SK-N-SH (cell line): ENCODE measurements at regions not wholly inside any gene's neighbourhood (a gene's known extent, or its start where the extent isn't known, plus 50 kb on each side); places are given as distances from the start of the nearest gene placed in this dataset.
"Not testable (repeated sequence)": the region's sequence is repeated elsewhere in the genome, so short reads cannot be mapped to it uniquely, and the experiment has no call there.

Experiments used
- CTCF ChIA-PET: fragments of 300-600, 350-600 bp; formaldehyde crosslinking; extraction: SDS; loops from one replicate; lab custom pipeline; 2021; lab: Yijun Ruan, JAX
- POLR2A ChIA-PET: fragments of 350-600 bp; sonication (Branson Sonifier 250); formaldehyde crosslinking; extraction: SDS; loops from one replicate; lab custom pipeline; 2020; ENCODE audit warnings: antibody characterized with exemption, inconsistent platforms; lab: Yijun Ruan, JAX
- DNase-seq: peaks from one replicate; pipeline ENCODE4 v3.0.0; 2012
- H2AFZ ChIP-seq: fragments of 200-600 bp; sonication (generic); 2 replicates; pipeline ENCODE4 v1.8.1; 2016; ENCODE audit warnings: antibody characterized with exemption, mild to moderate bottlenecking, low read depth
- H3F3A ChIP-seq: fragments of 200-600 bp; sonication (generic); replicated peaks from 2 replicates; pipeline ENCODE3; 2016; ENCODE audit warnings: antibody characterized with exemption, mild to moderate bottlenecking; ENCODE audit not compliant: insufficient read depth
- H3K27ac ChIP-seq, 2 experiments: fragments of 200-500 bp in 1 of 2; fragments of 200-600 bp in 1 of 2; sonication (Bioruptor generic) in 1 of 2; sonication (generic), shearing (Covaris generic) in 1 of 2; 2 replicates each; pipeline versions ENCODE4 v1.5.1 to v1.6.1; 2014 to 2016; ENCODE audit warnings: low read depth in 2 of 2, inconsistent platforms in 1 of 2, low read length in 1 of 2, mild to moderate bottlenecking in 1 of 2, mixed read lengths in 1 of 2
- H3K27me3 ChIP-seq: fragments of 200-600 bp; sonication (generic), shearing (Covaris generic); 2 replicates; pipeline ENCODE4 v1.6.1; 2016; ENCODE audit warnings: mixed run types; ENCODE audit not compliant: insufficient read depth
- H3K36me3 ChIP-seq, 2 experiments: fragments of 200-500 bp in 1 of 2; fragments of 200-600 bp in 1 of 2; sonication (Bioruptor generic) in 1 of 2; sonication (generic) in 1 of 2; replicated peaks in 1 of 2; 2 replicates each; pipeline versions ENCODE3 to v1.5.1; 2014 to 2016; ENCODE audit warnings: low read length in 1 of 2, mild to moderate bottlenecking in 1 of 2; ENCODE audit not compliant: insufficient read depth in 2 of 2, control insufficient read depth in 1 of 2
- H3K4me1 ChIP-seq, 2 experiments: fragments of 200-500 bp in 1 of 2; fragments of 200-600 bp in 1 of 2; sonication (Bioruptor generic) in 1 of 2; sonication (generic), shearing (Covaris generic) in 1 of 2; 2 replicates each; pipeline versions ENCODE4 v1.5.1 to v1.6.1; 2014 to 2016; ENCODE audit warnings: low read depth in 1 of 2, low read length in 1 of 2, mixed run types in 1 of 2; ENCODE audit not compliant: insufficient read depth in 2 of 2, control insufficient read depth in 1 of 2
- H3K4me2 ChIP-seq: fragments of 200-600 bp; sonication (generic), shearing (Covaris generic); 2 replicates; pipeline ENCODE4 v1.6.1; 2017; ENCODE audit warnings: mixed run types
- H3K4me3 ChIP-seq, 2 experiments: fragments of 200-500 bp in 1 of 2; fragments of 200-600 bp in 1 of 2; sonication (Bioruptor generic) in 1 of 2; sonication (generic), shearing (Covaris generic) in 1 of 2; 2 replicates each; pipeline versions ENCODE4 v1.5.1 to v1.8.1; 2014 to 2016; ENCODE audit warnings: low read depth in 2 of 2, inconsistent platforms in 1 of 2, low read length in 1 of 2, mild to moderate bottlenecking in 1 of 2, mixed read lengths in 1 of 2, moderate library complexity in 1 of 2
- H3K79me2 ChIP-seq: fragments of 200-600 bp; sonication (generic); 2 replicates; pipeline ENCODE4 v1.8.1; 2017; ENCODE audit warnings: mild to moderate bottlenecking; ENCODE audit not compliant: insufficient read depth
- H3K9ac ChIP-seq: fragments of 200-600 bp; sonication (generic); 2 replicates; pipeline ENCODE4 v1.6.1; 2017; ENCODE audit warnings: mixed run types
- H3K9me2 ChIP-seq: fragments of 200-600 bp; sonication (generic); 2 replicates; pipeline ENCODE4 v1.6.1; 2017; ENCODE audit warnings: mixed run types
- H3K9me3 ChIP-seq: fragments of 200-600 bp; sonication (generic); 2 replicates; pipeline ENCODE4 v1.6.1; 2017; ENCODE audit warnings: mixed run types, mild to moderate bottlenecking, moderate library complexity
- H4K20me1 ChIP-seq: fragments of 200-600 bp; sonication (generic); 2 replicates; pipeline ENCODE4 v1.6.1; 2017; ENCODE audit warnings: mild to moderate bottlenecking, mixed run types; ENCODE audit not compliant: insufficient read depth
- MXI1 ChIP-seq: IDR thresholded peaks from 2 replicates; pipeline ENCODE4 v1.6.1; 2012; ENCODE audit warnings: mild to moderate bottlenecking, low read depth, low read length, improper control_type of control experiment
- NRF1 ChIP-seq: IDR thresholded peaks from 2 replicates; pipeline ENCODE4 v1.6.1; 2012; ENCODE audit warnings: low read depth, mild to moderate bottlenecking, low read length
- SMC3 ChIP-seq: IDR thresholded peaks from 2 replicates; pipeline ENCODE4 v1.6.1; 2012; ENCODE audit warnings: low read depth, low read length, improper control_type of control experiment
- YY1 ChIP-seq: IDR thresholded peaks from 2 replicates; pipeline ENCODE4 v1.4.0; 2012; ENCODE audit warnings: low read depth, mild to moderate bottlenecking
- WGBS: methylation state at CpG from one replicate; pipeline ENCODE4 v1.1.6; 2017; ENCODE audit warnings: low lambda C conversion rate; 5-methylcytosine and 5-hydroxymethylcytosine counted together
- TF ChIP-seq, protein P1 (sequence below): IDR thresholded peaks from 2 replicates; pipeline ENCODE4 v1.6.1; 2012; ENCODE audit warnings: mild to moderate bottlenecking, low read depth, low read length, moderate library complexity
- TF ChIP-seq, protein P2 (sequence below): fragments of 200-600 bp; sonication (generic); IDR thresholded peaks from 2 replicates; pipeline ENCODE4 v1.6.1; 2017; ENCODE audit warnings: antibody characterized with exemption, mild to moderate bottlenecking, moderate library complexity

DNA sequence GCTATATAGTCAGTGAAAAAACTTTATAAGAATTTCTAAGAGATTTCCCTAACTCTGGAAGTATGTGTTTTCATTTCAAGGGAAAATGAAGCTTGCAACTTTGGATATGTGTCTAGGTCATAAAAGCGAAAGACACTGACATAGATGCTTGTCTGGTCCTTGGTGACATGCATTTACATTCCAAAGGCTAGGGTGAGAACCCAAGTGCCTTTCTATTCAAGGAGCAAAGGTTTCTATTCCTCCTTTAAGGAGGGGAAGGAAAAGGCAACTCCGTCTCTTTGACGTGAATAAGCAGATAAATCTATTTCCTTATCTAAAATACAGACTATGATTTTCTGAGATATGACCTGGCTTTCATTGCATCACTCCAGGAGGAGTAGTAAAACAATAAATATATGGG, 261.1 kb downstream of the CDH7 start:
- no peaks in the 10 kb centered on the region for H3K9me3 ChIP-seq
- H4K20me1 ChIP-seq = no peaks in the 10 kb centered on the region
- H3K9me2 ChIP-seq = no peaks in the 10 kb centered on the region
- TF ChIP-seq NRF1 (no peak), SMC3 (no peak), YY1 (no peak)
- TF ChIP-seq, protein P1, sequence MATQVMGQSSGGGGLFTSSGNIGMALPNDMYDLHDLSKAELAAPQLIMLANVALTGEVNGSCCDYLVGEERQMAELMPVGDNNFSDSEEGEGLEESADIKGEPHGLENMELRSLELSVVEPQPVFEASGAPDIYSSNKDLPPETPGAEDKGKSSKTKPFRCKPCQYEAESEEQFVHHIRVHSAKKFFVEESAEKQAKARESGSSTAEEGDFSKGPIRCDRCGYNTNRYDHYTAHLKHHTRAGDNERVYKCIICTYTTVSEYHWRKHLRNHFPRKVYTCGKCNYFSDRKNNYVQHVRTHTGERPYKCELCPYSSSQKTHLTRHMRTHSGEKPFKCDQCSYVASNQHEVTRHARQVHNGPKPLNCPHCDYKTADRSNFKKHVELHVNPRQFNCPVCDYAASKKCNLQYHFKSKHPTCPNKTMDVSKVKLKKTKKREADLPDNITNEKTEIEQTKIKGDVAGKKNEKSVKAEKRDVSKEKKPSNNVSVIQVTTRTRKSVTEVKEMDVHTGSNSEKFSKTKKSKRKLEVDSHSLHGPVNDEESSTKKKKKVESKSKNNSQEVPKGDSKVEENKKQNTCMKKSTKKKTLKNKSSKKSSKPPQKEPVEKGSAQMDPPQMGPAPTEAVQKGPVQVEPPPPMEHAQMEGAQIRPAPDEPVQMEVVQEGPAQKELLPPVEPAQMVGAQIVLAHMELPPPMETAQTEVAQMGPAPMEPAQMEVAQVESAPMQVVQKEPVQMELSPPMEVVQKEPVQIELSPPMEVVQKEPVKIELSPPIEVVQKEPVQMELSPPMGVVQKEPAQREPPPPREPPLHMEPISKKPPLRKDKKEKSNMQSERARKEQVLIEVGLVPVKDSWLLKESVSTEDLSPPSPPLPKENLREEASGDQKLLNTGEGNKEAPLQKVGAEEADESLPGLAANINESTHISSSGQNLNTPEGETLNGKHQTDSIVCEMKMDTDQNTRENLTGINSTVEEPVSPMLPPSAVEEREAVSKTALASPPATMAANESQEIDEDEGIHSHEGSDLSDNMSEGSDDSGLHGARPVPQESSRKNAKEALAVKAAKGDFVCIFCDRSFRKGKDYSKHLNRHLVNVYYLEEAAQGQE = no peak
- H3K27me3 ChIP-seq = no peaks in the 10 kb centered on the region
- H3K27ac ChIP-seq = no peak overlapping the region
- no peak for DNase-seq
- H3K4me2 ChIP-seq = no peak overlapping the region
- ChIA-PET CTCF (no interaction called here), POLR2A (no interaction called here)
- H2AFZ ChIP-seq = no peak overlapping the region
- no peaks in the 10 kb centered on the region for H3K36me3 ChIP-seq
- H3K79me2 ChIP-seq = no peaks in the 10 kb centered on the region
- H3K9ac ChIP-seq = no peak overlapping the region
- no peaks in the 10 kb centered on the region for H3K4me1 ChIP-seq
- WGBS = 25% methylated on average over 3 of the region's 3 CpGs
- no peak overlapping the region for H3K4me3 ChIP-seq
- H3F3A ChIP-seq = no peaks in the 10 kb centered on the region

DNA sequence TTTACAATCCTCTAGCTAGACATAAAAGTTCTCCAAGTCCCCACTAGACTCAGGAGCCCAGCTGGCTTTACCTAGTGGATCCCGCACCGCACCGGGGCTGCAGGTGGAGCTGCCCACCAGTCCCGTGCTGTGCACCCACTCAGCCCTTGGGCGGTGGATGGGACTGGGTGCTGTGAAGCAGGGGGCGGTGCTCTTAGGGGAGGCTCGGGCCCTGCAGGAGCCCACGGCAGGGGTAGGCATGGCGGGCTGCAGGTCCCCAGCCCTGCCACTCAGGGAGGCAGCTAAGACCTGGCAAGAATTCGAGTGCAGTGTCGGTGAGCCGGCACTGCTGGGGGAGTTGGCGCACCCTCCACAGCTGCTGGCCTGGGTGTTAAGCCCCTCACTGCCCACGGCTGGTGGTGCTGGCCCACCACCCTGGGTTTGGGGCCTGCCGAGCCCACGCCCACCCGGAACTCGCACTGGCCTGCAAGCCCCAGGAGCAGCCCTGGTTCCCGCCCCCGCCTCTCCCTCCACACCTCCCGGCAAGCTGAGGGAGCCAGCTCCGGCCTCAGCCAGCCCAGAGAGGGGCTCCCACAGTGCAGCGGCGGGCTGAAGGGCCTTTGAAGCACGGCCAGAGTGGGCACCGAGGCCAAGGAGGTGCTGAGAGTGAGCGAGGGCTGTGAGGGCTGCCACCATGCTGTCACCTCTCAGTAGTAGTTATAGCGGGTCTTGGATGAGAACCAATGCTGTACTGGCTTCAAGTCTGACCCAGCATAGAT, 255.2 kb downstream of the CDH7 start:
- no peaks in the 10 kb centered on the region for H3K4me1 ChIP-seq
- H3F3A ChIP-seq = no peaks in the 10 kb centered on the region
- no peak overlapping the region for H3K4me3 ChIP-seq
- no peak for TF ChIP-seq MXI1
- TF ChIP-seq, protein P2, sequence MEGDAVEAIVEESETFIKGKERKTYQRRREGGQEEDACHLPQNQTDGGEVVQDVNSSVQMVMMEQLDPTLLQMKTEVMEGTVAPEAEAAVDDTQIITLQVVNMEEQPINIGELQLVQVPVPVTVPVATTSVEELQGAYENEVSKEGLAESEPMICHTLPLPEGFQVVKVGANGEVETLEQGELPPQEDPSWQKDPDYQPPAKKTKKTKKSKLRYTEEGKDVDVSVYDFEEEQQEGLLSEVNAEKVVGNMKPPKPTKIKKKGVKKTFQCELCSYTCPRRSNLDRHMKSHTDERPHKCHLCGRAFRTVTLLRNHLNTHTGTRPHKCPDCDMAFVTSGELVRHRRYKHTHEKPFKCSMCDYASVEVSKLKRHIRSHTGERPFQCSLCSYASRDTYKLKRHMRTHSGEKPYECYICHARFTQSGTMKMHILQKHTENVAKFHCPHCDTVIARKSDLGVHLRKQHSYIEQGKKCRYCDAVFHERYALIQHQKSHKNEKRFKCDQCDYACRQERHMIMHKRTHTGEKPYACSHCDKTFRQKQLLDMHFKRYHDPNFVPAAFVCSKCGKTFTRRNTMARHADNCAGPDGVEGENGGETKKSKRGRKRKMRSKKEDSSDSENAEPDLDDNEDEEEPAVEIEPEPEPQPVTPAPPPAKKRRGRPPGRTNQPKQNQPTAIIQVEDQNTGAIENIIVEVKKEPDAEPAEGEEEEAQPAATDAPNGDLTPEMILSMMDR = no peak
- no peaks in the 10 kb centered on the region for H3K36me3 ChIP-seq
- H3K27ac ChIP-seq = no peak overlapping the region
- ChIA-PET POLR2A (no interaction called here), CTCF (interaction anchor here (1.1 to 1.2 kb wide), 2 partner anchors 10 to 21 kb away, joined by 3 read pairs; no protein-coding TSS in a partner anchor)
- H3K9ac ChIP-seq = no peak overlapping the region
- WGBS = 46% methylated on average over 12 of the region's 28 CpGs
- H3K9me3 ChIP-seq = no peaks in the 10 kb centered on the region
- no peaks in the 10 kb centered on the region for H4K20me1 ChIP-seq
- H3K9me2 ChIP-seq = no peaks in the 10 kb centered on the region
- H3K27me3 ChIP-seq = no peaks in the 10 kb centered on the region
- H2AFZ ChIP-seq = no peak overlapping the region
- no peaks in the 10 kb centered on the region for H3K79me2 ChIP-seq
- DNase-seq = no peak
- H3K4me2 ChIP-seq = no peak overlapping the region

DNA sequence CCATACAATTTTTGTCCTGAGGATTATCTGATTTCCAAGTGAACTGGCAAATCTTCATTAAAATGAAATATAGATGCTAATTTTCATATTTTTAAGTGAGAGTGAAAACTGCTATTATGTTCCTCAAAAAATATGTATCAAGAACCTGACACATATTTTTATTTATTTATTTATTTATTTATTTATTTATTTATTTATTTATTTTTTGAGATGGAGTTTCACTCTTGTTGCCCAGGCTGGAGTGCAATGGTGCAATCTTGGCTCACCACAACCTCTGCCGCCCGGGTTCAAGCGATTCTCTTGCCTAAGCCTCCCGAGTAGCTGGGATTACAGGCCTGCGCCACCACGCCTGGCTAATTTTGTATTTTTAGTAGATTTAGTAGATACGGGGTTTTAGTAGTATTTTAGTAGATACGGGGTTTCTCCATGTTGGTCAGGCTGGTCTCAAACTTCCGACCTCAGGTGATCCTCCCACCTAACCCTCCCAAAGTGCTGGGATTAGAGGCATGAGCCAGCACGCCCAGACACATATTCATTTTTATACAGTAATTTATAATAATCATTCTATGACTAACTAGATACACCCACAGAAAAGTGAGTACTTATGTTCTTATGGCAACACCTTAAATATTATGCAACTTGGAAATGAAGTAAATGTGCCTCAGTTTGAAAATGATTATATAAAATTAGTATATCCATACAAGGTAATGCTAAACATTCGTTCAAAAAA, 248.3 kb downstream of the CDH7 start:
- H3K4me1 ChIP-seq, H3K27ac ChIP-seq, H3K36me3 ChIP-seq, H3K9me2 ChIP-seq, H3K9ac ChIP-seq, POLR2A ChIA-PET, H3K79me2 ChIP-seq, H3K4me3 ChIP-seq, H2AFZ ChIP-seq, H4K20me1 ChIP-seq, CTCF ChIA-PET, H3K27me3 ChIP-seq, H3K4me2 ChIP-seq, H3F3A ChIP-seq, H3K9me3 ChIP-seq, DNase-seq: not testable (repeated sequence)
- 51% methylated on average over 11 of the region's 11 CpGs for WGBS
